ENCODE measurements at regions not wholly inside any gene's neighbourhood (a gene's known extent, or its start where the extent isn't known, plus 50 kb on each side); places are given as distances from the start of the nearest gene placed in this dataset.

DNA sequence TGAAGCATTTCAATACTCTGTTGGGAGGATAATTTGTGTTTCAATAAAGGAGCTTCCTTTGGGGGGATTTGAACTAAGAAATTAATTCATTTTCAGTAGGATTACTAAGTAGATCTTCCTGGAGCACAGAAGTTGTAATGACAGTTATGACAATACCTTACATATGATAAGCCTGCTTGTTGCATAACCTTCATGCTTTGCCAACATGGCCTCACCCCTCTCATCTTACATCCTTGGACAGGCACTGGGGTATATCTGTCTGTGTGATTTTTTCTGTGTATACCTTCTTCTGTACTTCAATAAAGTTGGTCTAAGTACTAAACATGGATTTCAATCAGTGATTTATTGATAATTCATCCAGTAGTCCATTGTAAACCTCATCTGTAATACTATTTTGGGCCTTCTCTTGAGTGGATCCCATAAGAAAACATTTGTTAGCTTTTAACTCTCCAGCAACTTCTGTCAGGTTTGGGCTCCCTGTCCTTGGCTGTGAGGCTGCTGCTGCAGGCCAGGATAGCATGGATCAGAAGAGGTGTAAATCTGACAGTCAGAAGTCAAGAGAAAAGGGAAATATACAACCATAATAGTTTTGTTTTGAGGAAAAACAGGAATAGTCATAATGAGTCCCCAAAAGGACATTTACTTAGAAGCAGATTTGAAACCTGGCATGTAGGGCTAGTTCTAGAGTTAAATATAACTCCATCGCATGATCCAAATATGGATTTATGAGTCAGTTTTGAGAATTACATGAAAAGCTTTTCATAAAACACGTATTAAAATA lies 422.2 kb downstream of the KLF5 start:
- CTCF ChIA-PET = no interaction called here
- H3K9me3 Mint-ChIP-seq (ENCODE audit: insufficient read depth) = no peaks in the 10 kb centered on the region
- H3K27me3 Mint-ChIP-seq (ENCODE audit: low read depth) = no peaks in the 10 kb centered on the region

DNA sequence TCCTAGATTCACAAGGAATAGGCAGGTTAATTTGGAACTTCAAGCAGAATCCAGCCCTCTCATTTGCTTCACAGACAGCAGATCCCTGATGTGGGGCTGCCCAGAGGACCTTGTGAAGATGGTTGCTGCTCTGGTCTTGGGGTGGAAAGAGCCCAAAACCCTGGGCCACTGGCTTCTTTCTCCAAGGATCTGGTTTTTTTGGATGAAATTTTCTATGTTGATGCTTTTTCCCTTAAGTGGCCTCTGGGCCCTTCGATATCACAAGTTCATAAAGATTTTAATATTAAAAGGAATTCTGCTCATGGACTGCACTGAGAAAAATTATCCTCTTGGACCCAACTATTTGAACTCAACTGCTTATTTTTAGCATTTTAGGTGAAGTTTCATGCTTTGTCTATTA lies 421.1 kb downstream of the KLF5 start:
- DNase-seq (no peak), ATAC-seq (no peak)
- no peaks in the 10 kb centered on the region for H3K4me1 Mint-ChIP-seq (ENCODE audit: low read depth)
- H3K9me3 Mint-ChIP-seq (ENCODE audit: insufficient read depth) = no peaks in the 10 kb centered on the region
- H3K36me3 Mint-ChIP-seq (ENCODE audit: low read depth) = no peaks in the 10 kb centered on the region
- no peak overlapping the region for H3K27ac Mint-ChIP-seq
- ChIA-PET POLR2A (no interaction called here), CTCF (no interaction called here)
- H3K27me3 Mint-ChIP-seq (ENCODE audit: low read depth) = no peaks in the 10 kb centered on the region
- no peak overlapping the region for H3K4me3 Mint-ChIP-seq

More for the DNA sequence above, 422.2 kb downstream of the KLF5 start:
- ATAC-seq = no peak
- POLR2A ChIA-PET = no interaction called here
- no peak for DNase-seq
- Mint-ChIP-seq H3K36me3 (ENCODE audit: low read depth) (no peaks in the 10 kb centered on the region), H3K4me3 (no peak overlapping the region), H3K27ac (no peak overlapping the region), H3K4me1 (ENCODE audit: low read depth) (no peaks in the 10 kb centered on the region)

DNA sequence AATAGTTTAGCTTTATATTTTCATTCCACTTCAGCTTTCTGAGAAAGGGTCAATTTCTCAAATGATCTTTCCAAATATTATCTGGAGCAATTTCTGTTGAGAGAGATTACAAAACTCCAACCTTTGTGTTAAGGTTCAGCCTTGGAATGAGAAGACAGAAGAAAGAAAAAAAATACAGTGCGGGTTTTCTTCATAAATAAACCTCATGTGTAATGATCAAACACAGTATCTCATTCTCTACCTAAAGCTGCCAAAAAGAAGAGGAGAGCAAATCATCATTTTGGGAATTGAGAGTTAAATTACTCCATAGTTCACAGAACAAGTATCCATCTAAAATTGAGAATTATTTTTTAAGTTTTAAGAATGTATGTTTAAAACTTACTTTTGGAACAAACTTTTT lies 420.5 kb downstream of the KLF5 start:
- ChIA-PET POLR2A (no interaction called here), CTCF (no interaction called here)
- Mint-ChIP-seq H3K27ac (no peak overlapping the region), H3K4me3 (no peak overlapping the region), H3K36me3 (ENCODE audit: low read depth) (no peaks in the 10 kb centered on the region), H3K4me1 (ENCODE audit: low read depth) (no peaks in the 10 kb centered on the region), H3K9me3 (ENCODE audit: insufficient read depth) (no peaks in the 10 kb centered on the region), H3K27me3 (ENCODE audit: low read depth) (no peaks in the 10 kb centered on the region)
- no peak for ATAC-seq
- DNase-seq = no peak

DNA sequence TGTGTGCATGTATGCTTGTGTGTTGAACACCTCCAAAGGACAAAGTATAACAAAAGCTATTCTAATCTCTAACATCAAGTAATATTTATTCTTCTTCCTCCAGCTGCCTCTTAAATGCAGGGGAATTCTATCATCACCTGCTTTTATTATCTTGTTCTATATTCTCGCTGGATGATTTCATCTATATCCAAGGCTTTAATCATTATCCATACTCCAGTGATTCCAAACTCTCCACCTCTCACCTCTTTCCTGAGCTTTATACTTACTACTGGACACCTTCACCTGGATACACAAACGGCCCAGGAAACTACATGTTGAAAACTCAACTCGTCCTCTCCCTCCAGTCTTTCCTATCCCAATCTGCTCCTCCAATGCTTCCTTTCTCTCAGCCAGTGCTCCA lies 418.6 kb downstream of the KLF5 start:
- H3K4me1 Mint-ChIP-seq (ENCODE audit: low read depth) = no peaks in the 10 kb centered on the region
- DNase-seq = no peak
- POLR2A ChIA-PET = no interaction called here

DNA sequence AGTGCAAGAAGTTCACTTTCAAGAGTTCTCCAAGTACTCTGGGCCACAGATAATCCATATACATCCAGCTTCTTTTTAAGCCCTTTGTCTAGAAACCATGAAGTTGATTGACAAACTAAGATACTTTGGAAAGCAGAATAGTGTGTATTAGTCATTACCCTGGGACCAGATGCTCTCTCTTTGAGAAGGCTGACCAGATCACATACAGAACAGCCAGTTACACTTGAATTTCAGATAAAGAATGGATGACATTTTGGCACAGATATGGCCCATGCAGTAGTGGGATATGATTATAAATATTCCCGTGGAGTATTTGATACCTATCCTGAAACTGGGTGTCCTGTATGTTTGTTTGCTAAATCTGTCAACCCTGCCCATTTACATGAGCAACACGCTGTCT lies 414.2 kb downstream of the KLF5 start:
- ChIA-PET CTCF (no interaction called here), POLR2A (no interaction called here)
- Mint-ChIP-seq H3K4me1 (ENCODE audit: low read depth) (no peaks in the 10 kb centered on the region), H3K27ac (no peak overlapping the region), H3K4me3 (no peak overlapping the region), H3K9me3 (ENCODE audit: insufficient read depth) (no peaks in the 10 kb centered on the region), H3K36me3 (ENCODE audit: low read depth) (no peaks in the 10 kb centered on the region), H3K27me3 (ENCODE audit: low read depth) (no peaks in the 10 kb centered on the region)
- ATAC-seq = no peak
- no peak for DNase-seq

More for the DNA sequence above, 418.6 kb downstream of the KLF5 start:
- no peak for ATAC-seq
- no peaks in the 10 kb centered on the region for H3K9me3 Mint-ChIP-seq (ENCODE audit: insufficient read depth)
- no peak overlapping the region for H3K27ac Mint-ChIP-seq
- H3K27me3 Mint-ChIP-seq (ENCODE audit: low read depth) = no peaks in the 10 kb centered on the region
- CTCF ChIA-PET = no interaction called here
- H3K36me3 Mint-ChIP-seq (ENCODE audit: low read depth) = no peaks in the 10 kb centered on the region
- no peak overlapping the region for H3K4me3 Mint-ChIP-seq

DNA sequence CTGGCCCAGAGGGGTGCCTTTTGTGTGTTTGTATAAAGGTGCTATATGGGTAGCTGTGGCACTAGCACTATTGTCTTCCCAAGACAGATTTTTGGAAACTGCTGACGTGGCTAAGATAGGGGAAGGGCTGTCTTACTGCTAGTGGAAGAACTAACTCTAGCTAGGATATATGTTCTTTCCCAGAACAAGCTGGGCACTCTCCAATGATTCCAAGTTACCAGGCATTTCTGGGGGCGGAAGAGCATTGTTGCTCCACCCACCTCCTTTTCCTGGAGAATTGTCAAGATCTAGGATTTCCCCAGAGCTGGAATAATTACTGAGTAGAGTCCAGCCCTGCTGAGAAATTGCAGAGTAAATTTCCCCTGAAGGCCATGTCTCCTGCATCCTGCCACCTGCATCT lies 408.3 kb downstream of the KLF5 start:
- no peaks in the 10 kb centered on the region for H3K9me3 Mint-ChIP-seq (ENCODE audit: insufficient read depth)
- H3K4me3 Mint-ChIP-seq = no peak overlapping the region
- no peak for ATAC-seq
- H3K27me3 Mint-ChIP-seq (ENCODE audit: low read depth) = no peaks in the 10 kb centered on the region
- no peak for DNase-seq
- POLR2A ChIA-PET = no interaction called here
- no peaks in the 10 kb centered on the region for H3K36me3 Mint-ChIP-seq (ENCODE audit: low read depth)
- H3K4me1 Mint-ChIP-seq (ENCODE audit: low read depth) = no peaks in the 10 kb centered on the region
- no peak overlapping the region for H3K27ac Mint-ChIP-seq
- CTCF ChIA-PET = no interaction called here

DNA sequence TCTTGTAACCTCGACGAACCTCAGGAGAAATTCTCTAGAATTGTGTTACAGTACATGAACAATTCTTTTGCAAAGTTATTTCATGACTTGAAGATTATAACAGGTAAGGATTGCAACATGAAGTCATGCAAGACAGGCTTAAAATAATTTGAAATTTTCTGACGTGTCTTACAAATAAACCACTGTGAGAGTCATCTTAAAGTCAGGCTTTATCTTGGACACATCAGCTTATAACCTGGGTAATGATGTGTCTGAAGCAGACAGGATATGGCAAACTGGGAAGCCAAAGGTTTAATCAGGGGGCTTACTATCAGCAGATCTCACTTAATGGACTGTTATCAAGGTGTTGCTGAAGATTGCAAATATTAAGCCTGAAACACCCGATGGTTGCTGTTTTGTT lies 407.8 kb downstream of the KLF5 start:
- ATAC-seq (no peak), DNase-seq (no peak)
- H3K27ac Mint-ChIP-seq = no peak overlapping the region
- no peaks in the 10 kb centered on the region for H3K4me1 Mint-ChIP-seq (ENCODE audit: low read depth)
- H3K9me3 Mint-ChIP-seq (ENCODE audit: insufficient read depth) = no peaks in the 10 kb centered on the region
- no peak overlapping the region for H3K4me3 Mint-ChIP-seq
- no peaks in the 10 kb centered on the region for H3K27me3 Mint-ChIP-seq (ENCODE audit: low read depth)
- CTCF ChIA-PET = no interaction called here
- H3K36me3 Mint-ChIP-seq (ENCODE audit: low read depth) = no peaks in the 10 kb centered on the region
- POLR2A ChIA-PET = no interaction called here

DNA sequence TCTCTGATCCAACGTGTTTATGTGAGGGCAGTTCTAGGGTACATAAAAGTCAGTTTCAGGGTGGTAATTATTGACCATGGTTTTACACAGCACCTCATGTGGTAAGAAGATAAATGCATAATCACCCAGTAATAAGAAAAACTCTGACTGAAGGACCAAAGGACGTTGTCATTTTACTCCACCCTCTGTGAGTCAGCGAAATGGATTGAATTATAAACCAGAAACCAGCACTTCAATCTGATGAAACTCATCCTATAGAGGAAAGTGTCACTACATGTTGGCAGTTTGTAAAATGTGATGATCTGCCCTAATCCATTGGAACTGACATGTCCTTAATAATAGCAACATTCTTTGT lies 406.8 kb downstream of the KLF5 start:
- ATAC-seq = no peak
- Mint-ChIP-seq H3K27me3 (ENCODE audit: low read depth) (no peaks in the 10 kb centered on the region), H3K4me1 (ENCODE audit: low read depth) (no peaks in the 10 kb centered on the region), H3K27ac (no peak overlapping the region), H3K4me3 (no peak overlapping the region), H3K36me3 (ENCODE audit: low read depth) (no peaks in the 10 kb centered on the region), H3K9me3 (ENCODE audit: insufficient read depth) (no peaks in the 10 kb centered on the region)
- POLR2A ChIA-PET = no interaction called here
- no peak for DNase-seq
- CTCF ChIA-PET = no interaction called here

DNA sequence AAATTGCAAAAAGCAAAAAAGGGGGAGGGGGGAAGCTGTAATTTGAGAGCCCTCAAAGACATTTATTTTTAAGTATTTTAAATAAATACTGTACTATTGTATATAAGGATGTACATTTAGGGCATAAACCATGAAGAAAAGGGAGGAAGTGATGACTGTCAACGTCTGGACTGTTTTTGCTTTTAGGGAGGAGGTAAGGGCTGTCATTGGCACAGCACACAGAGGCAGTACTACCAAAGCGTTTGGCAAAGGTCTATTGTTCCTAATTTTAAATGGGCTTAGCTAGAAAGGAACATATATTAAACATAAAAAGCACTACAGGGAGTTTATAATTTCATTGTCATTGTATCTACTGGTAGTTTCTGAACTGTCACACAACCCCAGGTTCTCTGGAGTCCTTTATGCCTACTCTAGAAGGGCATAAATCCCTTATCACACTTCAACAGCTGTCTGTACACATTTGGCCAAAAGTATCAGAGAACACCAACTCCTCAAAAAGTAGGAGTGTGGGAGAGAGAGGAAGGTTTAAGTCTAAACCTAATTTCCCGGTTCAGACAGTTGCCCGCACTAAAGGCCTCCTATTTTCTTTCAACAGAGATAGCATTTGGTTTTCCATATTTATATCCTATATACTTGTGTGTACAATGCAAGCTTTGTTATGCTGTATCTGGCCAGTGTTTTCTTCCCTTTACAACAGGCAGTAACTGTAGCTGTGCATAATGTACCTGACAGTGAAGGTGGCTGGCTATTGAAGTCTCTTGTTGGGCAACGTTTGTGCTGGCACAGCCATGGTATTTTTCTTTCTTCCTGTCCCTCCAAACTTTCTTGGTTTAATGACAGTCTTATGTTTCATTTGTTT lies 406.2 kb downstream of the KLF5 start:
- ChIA-PET CTCF (no interaction called here), POLR2A (no interaction called here)
- no peak for ATAC-seq
- H3K36me3 Mint-ChIP-seq (ENCODE audit: low read depth) = no peaks in the 10 kb centered on the region
- H3K27ac Mint-ChIP-seq = no peak overlapping the region
- H3K4me3 Mint-ChIP-seq = no peak overlapping the region
- no peaks in the 10 kb centered on the region for H3K4me1 Mint-ChIP-seq (ENCODE audit: low read depth)
- no peak for DNase-seq
- H3K9me3 Mint-ChIP-seq (ENCODE audit: insufficient read depth) = no peaks in the 10 kb centered on the region
- no peaks in the 10 kb centered on the region for H3K27me3 Mint-ChIP-seq (ENCODE audit: low read depth)

DNA sequence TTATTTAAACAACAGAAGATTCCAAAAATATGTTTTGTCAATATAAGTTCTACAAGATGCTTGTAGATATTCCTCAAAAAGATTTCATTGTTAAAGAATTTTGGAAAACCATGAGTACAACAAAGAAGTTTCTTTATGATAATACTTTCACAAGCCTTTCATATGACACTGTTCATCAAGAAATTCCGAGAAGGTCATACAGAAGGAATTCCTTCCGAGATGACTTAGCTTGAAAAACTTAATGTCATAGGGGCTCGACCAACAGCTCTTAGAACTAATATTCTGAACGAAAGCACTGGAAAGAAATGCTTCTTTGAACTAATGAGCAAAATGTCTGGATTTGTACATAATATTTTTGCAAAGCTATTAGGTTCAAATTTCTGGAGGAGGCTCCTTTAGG lies 403.4 kb downstream of the KLF5 start:
- ChIA-PET CTCF (no interaction called here), POLR2A (no interaction called here)
- Mint-ChIP-seq H3K36me3 (ENCODE audit: low read depth) (no peaks in the 10 kb centered on the region), H3K27me3 (ENCODE audit: low read depth) (no peaks in the 10 kb centered on the region), H3K9me3 (ENCODE audit: insufficient read depth) (no peaks in the 10 kb centered on the region), H3K4me1 (ENCODE audit: low read depth) (no peaks in the 10 kb centered on the region), H3K27ac (no peak overlapping the region), H3K4me3 (no peak overlapping the region)
- ATAC-seq = no peak
- DNase-seq = no peak

DNA sequence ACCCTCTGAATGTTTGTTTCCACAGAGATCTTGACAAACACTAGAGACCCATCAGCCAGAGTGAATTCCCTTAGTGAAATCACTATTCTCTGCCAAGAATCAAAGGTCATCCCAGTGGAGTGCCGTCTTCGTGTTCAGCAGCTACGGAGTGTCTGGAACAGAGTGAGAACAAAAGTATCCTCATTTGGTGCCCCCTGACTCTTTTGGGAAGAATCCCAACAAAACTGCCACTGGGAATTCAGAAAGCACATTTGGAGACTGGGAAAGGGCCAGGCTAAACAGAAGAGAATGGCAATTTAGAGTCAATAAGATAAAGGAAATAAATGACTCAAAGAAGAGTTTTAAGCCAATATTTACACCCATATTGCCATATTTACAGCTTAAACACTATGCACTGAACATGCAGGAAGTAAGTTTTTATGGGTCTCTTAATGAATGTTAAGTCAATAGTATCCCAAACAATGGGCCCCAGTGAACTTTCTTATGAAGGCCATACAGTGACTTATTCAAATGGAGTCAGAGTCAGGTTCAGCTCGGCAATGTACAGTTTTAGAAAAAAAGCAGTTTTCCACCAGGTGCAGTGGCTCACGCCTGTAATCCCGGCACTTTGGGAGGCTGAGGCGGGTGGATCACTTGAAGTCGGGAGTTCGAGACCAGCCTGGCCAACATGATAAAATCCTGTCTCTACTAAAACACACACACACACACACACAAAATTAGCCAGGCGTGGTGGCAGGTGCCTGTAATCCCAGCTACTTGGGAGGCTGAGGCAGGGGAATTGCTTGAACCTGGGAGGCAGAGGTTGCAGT lies 392.6 kb downstream of the KLF5 start:
- DNase-seq (no peak), ATAC-seq (no peak)
- Mint-ChIP-seq H3K4me3 (no peak overlapping the region), H3K9me3 (ENCODE audit: insufficient read depth) (no peaks in the 10 kb centered on the region), H3K27me3 (ENCODE audit: low read depth) (peaks cover 1% of the 10 kb centered on the region), H3K27ac (no peak overlapping the region), H3K36me3 (ENCODE audit: low read depth) (no peaks in the 10 kb centered on the region), H3K4me1 (ENCODE audit: low read depth) (peaks cover 2% of the 10 kb centered on the region)
- CTCF ChIA-PET = no interaction called here
- POLR2A ChIA-PET = no interaction called here

DNA sequence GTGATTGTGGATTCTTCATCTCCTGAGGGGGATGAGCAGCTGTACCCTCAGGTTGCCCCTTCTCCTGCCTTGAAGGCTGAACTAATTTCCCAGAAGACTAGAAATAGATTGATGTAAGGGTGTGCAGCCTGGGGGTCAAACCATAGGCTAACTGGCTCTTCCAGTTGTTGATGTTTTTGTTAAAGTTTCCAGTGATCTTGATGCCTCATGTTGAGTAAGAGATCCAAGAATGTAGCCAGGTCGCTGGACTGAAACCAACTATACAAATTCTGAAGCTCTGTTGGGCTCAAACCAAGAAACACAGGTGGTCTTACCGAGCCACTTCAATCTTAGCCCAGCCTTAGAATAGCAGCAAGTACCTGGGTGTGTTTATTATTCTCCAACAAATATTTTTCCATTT lies 391.8 kb downstream of the KLF5 start:
- H3K27me3 Mint-ChIP-seq (ENCODE audit: low read depth) = peaks cover 1% of the 10 kb centered on the region
- ChIA-PET POLR2A (no interaction called here), CTCF (no interaction called here)
- no peak for ATAC-seq
- no peak overlapping the region for H3K4me3 Mint-ChIP-seq
- H3K4me1 Mint-ChIP-seq (ENCODE audit: low read depth) = peaks cover 2% of the 10 kb centered on the region
- no peak overlapping the region for H3K27ac Mint-ChIP-seq
- H3K36me3 Mint-ChIP-seq (ENCODE audit: low read depth) = no peaks in the 10 kb centered on the region
- no peaks in the 10 kb centered on the region for H3K9me3 Mint-ChIP-seq (ENCODE audit: insufficient read depth)
- DNase-seq = no peak
